MG63 (cell line): ENCODE measurements at regions not wholly inside any gene's neighbourhood (a gene's known extent, or its start where the extent isn't known, plus 50 kb on each side); places are given as distances from the start of the nearest gene placed in this dataset.
"Not testable (repeated sequence)": the region's sequence is repeated elsewhere in the genome, so short reads cannot be mapped to it uniquely, and the experiment has no call there.

Experiments used
- DNase-seq: peaks from one replicate; pipeline ENCODE4 v3.0.0-alpha.2; 2020
- H3K27me3 ChIP-seq: fragments of 250-450 bp; sonication (Bioruptor Pico); 2 replicates; pipeline ENCODE4 v1.5.1; 2020; ENCODE audit warnings: mild to moderate bottlenecking, moderate library complexity
- H3K36me3 ChIP-seq: fragments of 250-450 bp; sonication (Bioruptor Pico); 2 replicates; pipeline ENCODE4 v1.5.1; 2020; ENCODE audit warnings: mild to moderate bottlenecking, moderate library complexity
- H3K4me3 ChIP-seq: fragments of 250-450 bp; sonication (Bioruptor Pico); 2 replicates; pipeline ENCODE4 v1.5.1; 2020; ENCODE audit warnings: mild to moderate bottlenecking, moderate library complexity
- H3K9me3 ChIP-seq: fragments of 250-450 bp; sonication (Bioruptor Pico); 2 replicates; pipeline ENCODE4 v1.5.1; 2020; ENCODE audit warnings: mild to moderate bottlenecking, moderate library complexity

GRCh38 chr9:109974918-109975276 is 194.9 kb downstream of the PALM2AKAP2 start:
- no peak overlapping the region for H3K4me3 ChIP-seq
- H3K9me3 ChIP-seq, result no peaks in the 10 kb centered on the region
- no peaks in the 10 kb centered on the region for H3K36me3 ChIP-seq
- no peak for DNase-seq
- no peaks in the 10 kb centered on the region for H3K27me3 ChIP-seq

- Histone ChIP-seq H3K4me3 (no peak overlapping the region), H3K27me3 (no peaks in the 10 kb centered on the region), H3K36me3 (no peaks in the 10 kb centered on the region), H3K9me3 (no peaks in the 10 kb centered on the region)
- DNase-seq, result peak; percentile 83
These were observed 195.7 kb downstream of the PALM2AKAP2 start for GRCh38 chr9:109975574-109976295.

GRCh38 chr9:109976303-109976702 is 196.3 kb downstream of the PALM2AKAP2 start:
- H3K4me3 ChIP-seq, result no peak overlapping the region
- DNase-seq, result peak; percentile 5
- H3K27me3 ChIP-seq, result no peaks in the 10 kb centered on the region
- H3K9me3 ChIP-seq, result no peaks in the 10 kb centered on the region
- no peaks in the 10 kb centered on the region for H3K36me3 ChIP-seq

GRCh38 chr9:109977521-109977920 is 197.5 kb downstream of the PALM2AKAP2 start:
- Histone ChIP-seq H3K27me3 (no peaks in the 10 kb centered on the region), H3K9me3 (no peaks in the 10 kb centered on the region), H3K4me3 (no peak overlapping the region), H3K36me3 (no peaks in the 10 kb centered on the region)
- DNase-seq, result no peak

GRCh38 chr9:109981091-109981490 is 201.1 kb downstream of the PALM2AKAP2 start:
- DNase-seq, result no peak
- H3K36me3 ChIP-seq, result no peaks in the 10 kb centered on the region
- H3K9me3 ChIP-seq, result no peaks in the 10 kb centered on the region
- H3K27me3 ChIP-seq, result no peaks in the 10 kb centered on the region
- H3K4me3 ChIP-seq, result no peak overlapping the region

GRCh38 chr9:109986521-109986991 is 206.6 kb downstream of the PALM2AKAP2 start:
- Histone ChIP-seq H3K9me3 (0 out of 2 replicates have a peak, but pooled peaks cover 3% of the 10 kb centered on the region), H3K36me3 (no peaks in the 10 kb centered on the region), H3K4me3 (no peak overlapping the region), H3K27me3 (no peaks in the 10 kb centered on the region)
- no peak for DNase-seq

GRCh38 chr9:109989296-109989695 is 209.3 kb downstream of the PALM2AKAP2 start:
- no peak overlapping the region for H3K4me3 ChIP-seq
- H3K27me3 ChIP-seq, result no peaks in the 10 kb centered on the region
- H3K36me3 ChIP-seq, result no peaks in the 10 kb centered on the region
- DNase-seq, result no peak
- H3K9me3 ChIP-seq, result 0 out of 2 replicates have a peak, but pooled peaks cover 3% of the 10 kb centered on the region

- Histone ChIP-seq H3K27me3 (no peaks in the 10 kb centered on the region), H3K36me3 (no peaks in the 10 kb centered on the region), H3K4me3 (no peak overlapping the region), H3K9me3 (0 out of 2 replicates have a peak, but pooled peaks cover 3% of the 10 kb centered on the region)
- no peak for DNase-seq
These were observed 210.5 kb downstream of the PALM2AKAP2 start for GRCh38 chr9:109990541-109990940.

GRCh38 chr9:109992293-109992692 is 212.3 kb downstream of the PALM2AKAP2 start:
- Histone ChIP-seq H3K9me3 (0 out of 2 replicates have a peak, but pooled peaks cover 3% of the 10 kb centered on the region), H3K4me3 (no peak overlapping the region), H3K27me3 (no peaks in the 10 kb centered on the region), H3K36me3 (no peaks in the 10 kb centered on the region)
- peak; percentile 58 for DNase-seq

- Histone ChIP-seq H3K9me3 (no peaks in the 10 kb centered on the region), H3K36me3 (no peaks in the 10 kb centered on the region), H3K4me3 (no peak overlapping the region), H3K27me3 (no peaks in the 10 kb centered on the region)
- DNase-seq, result no peak
These were observed 213.4 kb downstream of the PALM2AKAP2 start for GRCh38 chr9:109993250-109993978.

GRCh38 chr9:109994141-109994540 is 213.8 kb downstream of the C9orf152 start:
- DNase-seq, result no peak
- Histone ChIP-seq H3K27me3 (no peaks in the 10 kb centered on the region), H3K9me3 (no peaks in the 10 kb centered on the region), H3K4me3 (no peak overlapping the region), H3K36me3 (no peaks in the 10 kb centered on the region)

- H3K9me3 ChIP-seq, result peaks cover 2% of the 10 kb centered on the region
- no peaks in the 10 kb centered on the region for H3K27me3 ChIP-seq
- DNase-seq, result peak; percentile 68
- H3K36me3 ChIP-seq, result no peaks in the 10 kb centered on the region
- H3K4me3 ChIP-seq, result no peak overlapping the region
These were observed 210.9 kb downstream of the C9orf152 start for GRCh38 chr9:109996936-109997580.

- no peaks in the 10 kb centered on the region for H3K36me3 ChIP-seq
- H3K27me3 ChIP-seq, result no peaks in the 10 kb centered on the region
- no peak for DNase-seq
- H3K4me3 ChIP-seq, result no peak overlapping the region
- H3K9me3 ChIP-seq, result peaks cover 2% of the 10 kb centered on the region
These were observed 210.3 kb downstream of the C9orf152 start for GRCh38 chr9:109997682-109998081.

- not testable (repeated sequence) for H3K27me3 ChIP-seq, H3K9me3 ChIP-seq, H3K4me3 ChIP-seq, DNase-seq, H3K36me3 ChIP-seq
These were observed 202.4 kb downstream of the C9orf152 start for GRCh38 chr9:110005521-110005920.

GRCh38 chr9:110006657-110007056 is 201.3 kb downstream of the C9orf152 start:
- no peaks in the 10 kb centered on the region for H3K36me3 ChIP-seq
- no peak for DNase-seq
- H3K4me3 ChIP-seq, result no peak overlapping the region
- H3K27me3 ChIP-seq, result no peaks in the 10 kb centered on the region
- H3K9me3 ChIP-seq, result no peaks in the 10 kb centered on the region

- no peaks in the 10 kb centered on the region for H3K9me3 ChIP-seq
- no peak overlapping the region for H3K4me3 ChIP-seq
- H3K27me3 ChIP-seq, result no peaks in the 10 kb centered on the region
- H3K36me3 ChIP-seq, result no peaks in the 10 kb centered on the region
- DNase-seq, result no peak
These were observed 200.3 kb downstream of the C9orf152 start for GRCh38 chr9:110007477-110008270.

- Histone ChIP-seq H3K27me3 (no peaks in the 10 kb centered on the region), H3K36me3 (no peaks in the 10 kb centered on the region), H3K4me3 (no peak overlapping the region), H3K9me3 (no peaks in the 10 kb centered on the region)
- DNase-seq, result no peak
These were observed 199.3 kb downstream of the C9orf152 start for GRCh38 chr9:110008663-110009062.
